Neuronal stem cell (in vitro differentiated cells): ENCODE measurements at regions not wholly inside any gene's neighbourhood (a gene's known extent, or its start where the extent isn't known, plus 50 kb on each side); places are given as distances from the start of the nearest gene placed in this dataset.

Source experiments
- DNase-seq: peaks from one replicate; pipeline ENCODE4 v3.0.0-alpha.2; 2013; ENCODE audit warnings: low spot score
- H2AFZ ChIP-seq: one replicate; pipeline ENCODE4 v1.6.1; 2013; ENCODE audit warnings: mild to moderate bottlenecking, low read length, inconsistent platforms
- H2AK5ac ChIP-seq: 2 replicates; pipeline ENCODE4 v1.6.1; 2013; ENCODE audit warnings: low read depth, mild to moderate bottlenecking, inconsistent platforms, low read length, moderate library complexity, mixed read lengths
- H2BK120ac ChIP-seq: 2 replicates; pipeline ENCODE4 v1.6.1; 2013; ENCODE audit warnings: low read depth, mild to moderate bottlenecking, inconsistent platforms, low read length, moderate library complexity, mixed read lengths
- H2BK12ac ChIP-seq: one replicate; pipeline ENCODE4 v1.6.1; 2013; ENCODE audit warnings: low read length, inconsistent platforms
- H2BK15ac ChIP-seq: 2 replicates; pipeline ENCODE4 v1.6.1; 2013; ENCODE audit warnings: mild to moderate bottlenecking, low read length, inconsistent platforms, mixed read lengths
- H2BK5ac ChIP-seq: one replicate; pipeline ENCODE4 v1.6.1; 2013; ENCODE audit warnings: inconsistent platforms, mild to moderate bottlenecking, low read length, moderate library complexity
- H3K14ac ChIP-seq: one replicate; pipeline ENCODE4 v1.6.1; 2013; ENCODE audit warnings: low read length, inconsistent platforms
- H3K18ac ChIP-seq: 2 replicates; pipeline ENCODE4 v1.6.1; 2013; ENCODE audit warnings: low read length, inconsistent platforms
- H3K23ac ChIP-seq: 2 replicates; pipeline ENCODE4 v1.6.1; 2013; ENCODE audit warnings: low read depth, mild to moderate bottlenecking, mixed read lengths, low read length, inconsistent platforms; ENCODE audit not compliant: poor library complexity
- H3K27ac ChIP-seq: replicated peaks from 3 replicates; pipeline ENCODE4 v1.5.1; 2013; ENCODE audit warnings: low read length, inconsistent platforms
- H3K27me3 ChIP-seq, 3 experiments: 2 replicates each; pipeline ENCODE4 v1.6.1; 2013; ENCODE audit warnings: low read length in 3 of 3, mild to moderate bottlenecking in 2 of 3, inconsistent platforms in 1 of 3, low read depth in 1 of 3, mixed read lengths in 1 of 3, moderate library complexity in 1 of 3; ENCODE audit not compliant: control insufficient read depth in 3 of 3, insufficient read depth in 3 of 3
- H3K36me3 ChIP-seq, 2 donors: replicated peaks in 1 of 2; 2 replicates each; pipeline ENCODE4 v1.6.1; 2013; ENCODE audit warnings: low read length in 2 of 2; ENCODE audit not compliant: control insufficient read depth in 2 of 2, insufficient read depth in 2 of 2
- H3K4ac ChIP-seq: 2 replicates; pipeline ENCODE4 v1.6.1; 2013; ENCODE audit warnings: inconsistent platforms, mild to moderate bottlenecking, low read length, moderate library complexity
- H3K4me1 ChIP-seq, 2 donors: 1 replicate in 1 of 2; 2 replicates in 1 of 2; pipeline ENCODE4 v1.6.1; 2013; ENCODE audit warnings: low read length in 2 of 2, low read depth in 1 of 2; ENCODE audit not compliant: control insufficient read depth in 2 of 2, insufficient read depth in 1 of 2
- H3K4me2 ChIP-seq: one replicate; pipeline ENCODE4 v1.6.1; 2013; ENCODE audit warnings: mild to moderate bottlenecking, low read length, inconsistent platforms; ENCODE audit not compliant: insufficient read depth, poor library complexity, severe bottlenecking
- H3K4me3 ChIP-seq, 2 donors: 2 replicates each; pipeline ENCODE4 v1.5.1; 2013; ENCODE audit warnings: low read length in 2 of 2, mild to moderate bottlenecking in 2 of 2, inconsistent platforms in 1 of 2, moderate library complexity in 1 of 2
- H3K79me1 ChIP-seq: one replicate; pipeline ENCODE4 v1.6.1; 2013; ENCODE audit warnings: low read depth, mild to moderate bottlenecking, inconsistent platforms, low read length, moderate library complexity
- H3K9ac ChIP-seq: one replicate; pipeline ENCODE4 v1.6.1; 2013; ENCODE audit warnings: mild to moderate bottlenecking, low read depth, low read length, inconsistent platforms; ENCODE audit not compliant: poor library complexity
- H3K9me3 ChIP-seq, 2 donors: replicated peaks in 1 of 2; 2 replicates each; pipeline versions ENCODE3 to v1.6.1; 2013; ENCODE audit warnings: low read length in 2 of 2, mild to moderate bottlenecking in 2 of 2, inconsistent platforms in 1 of 2, low read depth in 1 of 2, mixed read lengths in 1 of 2, moderate library complexity in 1 of 2; ENCODE audit not compliant: control insufficient read depth in 2 of 2, insufficient read depth in 1 of 2
- H4K8ac ChIP-seq: one replicate; pipeline ENCODE4 v1.6.1; 2013; ENCODE audit warnings: low read depth, mild to moderate bottlenecking, inconsistent platforms, low read length, moderate library complexity
- H4K91ac ChIP-seq: one replicate; pipeline ENCODE4 v1.6.1; 2013; ENCODE audit warnings: low read length, low read depth, mild to moderate bottlenecking, inconsistent platforms; ENCODE audit not compliant: poor library complexity
- WGBS, 2 donors: extraction: QIAGEN DNeasy Blood & Tissue Kit; methylation state at CpG; one replicate each; pipeline ENCODE4 v1.1.7; 2013; ENCODE audit warnings: missing lambda C conversion rate in 2 of 2, mixed read lengths in 1 of 2; ENCODE audit not compliant: insufficient read length in 2 of 2, insufficient replicate concordance in 1 of 2; ENCODE audit errors: extremely low coverage in 2 of 2; 5-methylcytosine and 5-hydroxymethylcytosine counted together

DNA sequence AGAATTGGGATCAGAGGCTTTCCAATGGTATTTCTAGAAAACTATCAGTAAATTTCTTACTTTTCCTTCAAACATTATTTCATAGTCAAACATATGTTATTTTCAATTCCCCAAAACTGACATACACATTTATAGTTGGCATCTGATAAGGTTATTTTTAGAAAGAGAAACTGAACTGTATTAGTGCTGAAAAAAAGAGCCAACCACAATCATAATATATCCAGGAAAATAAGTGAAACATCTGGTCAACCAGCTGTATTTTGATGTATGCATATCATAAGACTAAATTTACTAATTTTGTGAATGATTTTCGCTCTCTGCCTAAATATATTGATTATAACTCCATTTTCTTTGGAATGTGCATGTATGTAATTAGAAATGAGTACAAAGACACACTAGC, 554.2 kb downstream of the FLRT2 start:
- Histone ChIP-seq H3K36me3 (no peaks in the 10 kb centered on the region), H3K9ac (no peak overlapping the region), H2AK5ac (no peak overlapping the region), H3K23ac (no peak overlapping the region), H3K4me3 (no peak overlapping the region), H3K4me1 (no peaks in the 10 kb centered on the region), H2BK5ac (no peak overlapping the region), H2AFZ (no peak overlapping the region), H3K27me3 (no peaks in the 10 kb centered on the region), H3K27ac (no peak overlapping the region), H4K8ac (no peak overlapping the region), H3K4me2 (no peak overlapping the region), H3K9me3 (no peaks in the 10 kb centered on the region), H3K79me1 (no peaks in the 10 kb centered on the region), H3K18ac (no peak overlapping the region), H4K91ac (no peak overlapping the region), H3K14ac (no peak overlapping the region), H3K4ac (no peak overlapping the region), H2BK12ac (no peak overlapping the region), H2BK15ac (no peak overlapping the region), H2BK120ac (no peak overlapping the region)
- no peak for DNase-seq
- no CpG with 5 or more reads among the region's 1 CpG for WGBS, 2 donors

- H3K14ac ChIP-seq: no peak overlapping the region
- H3K27ac ChIP-seq: no peak overlapping the region
- no peak overlapping the region for H2BK15ac ChIP-seq
Observed at GRCh38 chr14:86083616-86084015, 553.7 kb downstream of the FLRT2 start.

GRCh38 chr14:86072116-86072894, 542.4 kb downstream of the FLRT2 start:
- Histone ChIP-seq H4K8ac (no peak overlapping the region), H2BK15ac (no peak overlapping the region), H2AFZ (no peak overlapping the region), H2BK12ac (no peak overlapping the region), H3K9me3 (no peaks in the 10 kb centered on the region), H2AK5ac (no peak overlapping the region), H3K27me3 (no peaks in the 10 kb centered on the region), H3K4me3 (no peak overlapping the region), H3K79me1 (no peaks in the 10 kb centered on the region), H3K4me2 (no peak overlapping the region), H4K91ac (no peak overlapping the region), H3K18ac (no peak overlapping the region), H2BK5ac (no peak overlapping the region), H3K9ac (no peak overlapping the region), H3K23ac (no peak overlapping the region), H3K4ac (no peak overlapping the region), H3K27ac (no peak overlapping the region), H2BK120ac (no peak overlapping the region), H3K14ac (no peak overlapping the region), H3K36me3 (no peaks in the 10 kb centered on the region), H3K4me1 (no peaks in the 10 kb centered on the region)
- DNase-seq: no peak
- no CpG with 5 or more reads among the region's 5 CpGs for WGBS, 2 donors

More at GRCh38 chr14:86083616-86084015, 553.7 kb downstream of the FLRT2 start:
- H3K23ac ChIP-seq: no peak overlapping the region
- no peak overlapping the region for H2AFZ ChIP-seq
- no peaks in the 10 kb centered on the region for H3K9me3 ChIP-seq
- H4K8ac ChIP-seq: no peak overlapping the region
- H2BK12ac ChIP-seq: no peak overlapping the region
- no peaks in the 10 kb centered on the region for H3K4me1 ChIP-seq
- no peak overlapping the region for H2BK5ac ChIP-seq
- no peak overlapping the region for H3K9ac ChIP-seq
- DNase-seq: no peak
- no peaks in the 10 kb centered on the region for H3K27me3 ChIP-seq
- no peaks in the 10 kb centered on the region for H3K79me1 ChIP-seq
- no peak overlapping the region for H3K4ac ChIP-seq
- H2BK120ac ChIP-seq: no peak overlapping the region
- H2AK5ac ChIP-seq: no peak overlapping the region
- no peak overlapping the region for H3K4me3 ChIP-seq
- H3K36me3 ChIP-seq: no peaks in the 10 kb centered on the region
- H4K91ac ChIP-seq: no peak overlapping the region
- no peak overlapping the region for H3K4me2 ChIP-seq
- no peak overlapping the region for H3K18ac ChIP-seq

DNA sequence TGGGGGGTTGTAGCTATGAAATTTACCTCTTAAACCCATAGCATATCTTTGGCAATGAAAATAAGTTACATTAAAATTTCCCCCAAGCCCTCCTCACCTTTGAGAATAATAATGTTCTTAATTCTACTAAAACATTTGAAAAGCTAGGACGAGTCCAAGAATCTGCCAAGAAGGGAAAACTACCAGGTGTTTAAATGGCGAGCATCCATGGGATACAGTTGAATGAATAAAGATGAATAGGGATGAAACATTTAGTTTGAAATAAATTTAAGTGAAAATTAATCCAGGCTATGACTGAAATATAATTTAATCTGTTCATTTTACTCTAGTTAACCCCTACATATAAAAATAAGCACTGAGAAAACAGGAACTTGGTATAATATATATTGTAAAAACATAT, 536.7 kb downstream of the FLRT2 start:
- Histone ChIP-seq H3K9ac (no peak overlapping the region), H3K4me1 (no peaks in the 10 kb centered on the region), H3K4me2 (no peak overlapping the region), H3K27ac (no peak overlapping the region), H2BK120ac (no peak overlapping the region), H3K4ac (no peak overlapping the region), H2BK5ac (no peak overlapping the region), H3K18ac (no peak overlapping the region), H3K14ac (no peak overlapping the region), H2AK5ac (no peak overlapping the region), H4K91ac (no peak overlapping the region), H2BK15ac (no peak overlapping the region), H3K9me3 (no peaks in the 10 kb centered on the region), H2AFZ (no peak overlapping the region), H3K36me3 (no peaks in the 10 kb centered on the region), H3K79me1 (no peaks in the 10 kb centered on the region), H4K8ac (no peak overlapping the region), H3K27me3 (no peaks in the 10 kb centered on the region), H3K23ac (no peak overlapping the region), H2BK12ac (no peak overlapping the region), H3K4me3 (no peak overlapping the region)
- WGBS, 2 donors: no CpG with 5 or more reads among the region's 2 CpGs
- DNase-seq: no peak
